ENCODE measurements at regions not wholly inside any gene's neighbourhood (a gene's known extent, or its start where the extent isn't known, plus 50 kb on each side); places are given as distances from the start of the nearest gene placed in this dataset.

DNA sequence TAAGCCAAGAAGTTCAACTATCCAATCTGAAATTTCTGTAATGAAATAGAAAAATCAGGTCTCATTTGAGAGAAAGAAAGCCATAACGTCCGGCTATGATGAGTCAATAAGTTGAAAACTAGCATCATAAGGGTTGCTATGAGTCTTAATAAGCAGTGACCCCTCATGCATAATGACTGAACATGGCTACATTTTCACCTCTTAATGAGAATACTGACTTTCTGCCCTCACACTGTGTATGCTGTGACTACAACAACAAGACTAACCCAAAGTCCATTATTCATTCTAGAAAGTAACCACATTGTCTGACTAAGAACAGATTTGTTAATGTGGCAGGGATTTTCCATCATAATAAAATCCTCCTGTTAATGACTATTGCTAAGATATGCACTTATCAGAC lies 884.0 kb upstream of the CADM2 start:
- peak; percentile 0 for DNase-seq (ENCODE audit: low read depth)

DNA sequence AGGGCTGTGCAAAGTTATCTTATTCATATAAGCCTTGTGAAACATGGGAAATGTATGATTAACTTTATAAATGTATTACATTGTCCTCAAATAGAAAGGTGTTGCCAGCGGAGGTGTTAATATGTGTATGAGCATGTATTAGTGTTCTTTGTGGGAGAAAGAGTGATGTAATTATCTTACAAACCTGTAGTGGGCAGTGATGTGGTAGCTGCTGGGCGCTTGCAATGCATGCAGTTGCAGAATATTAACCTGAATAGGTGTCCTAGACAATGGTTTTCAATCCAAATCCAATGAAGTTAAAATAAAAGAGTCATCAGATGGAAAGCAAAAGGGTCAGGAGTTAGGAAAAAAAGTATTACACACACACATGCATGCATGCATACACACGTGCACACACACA lies 881.3 kb upstream of the CADM2 start:
- no peak for DNase-seq (ENCODE audit: low read depth)

DNA sequence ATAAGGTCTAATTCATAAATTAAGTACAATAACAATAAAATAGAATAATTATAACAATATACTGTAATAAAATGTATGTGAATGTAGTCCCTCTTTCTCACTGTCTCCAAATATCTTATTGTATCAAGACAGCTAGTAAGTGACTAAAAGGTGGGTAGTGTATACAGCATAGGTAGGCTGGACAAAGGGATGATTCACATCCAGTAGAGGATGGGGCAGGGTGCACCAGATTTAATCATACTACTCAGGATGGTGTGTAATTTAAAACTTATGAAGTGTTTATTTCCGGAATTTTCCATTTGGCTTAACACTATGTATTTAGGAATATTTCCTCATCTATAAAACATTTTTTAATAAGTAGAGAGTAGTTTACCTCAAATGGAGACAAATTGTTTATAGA lies 876.1 kb upstream of the CADM2 start:
- no peak for DNase-seq (ENCODE audit: low read depth)

GRCh38 chr3:84092907-84093306 lies 865.9 kb upstream of the CADM2 start:
- DNase-seq (ENCODE audit: low read depth) = no peak

- no peak for DNase-seq (ENCODE audit: low read depth)
Measured at GRCh38 chr3:84096188-84096587, 862.6 kb upstream of the CADM2 start.

DNA sequence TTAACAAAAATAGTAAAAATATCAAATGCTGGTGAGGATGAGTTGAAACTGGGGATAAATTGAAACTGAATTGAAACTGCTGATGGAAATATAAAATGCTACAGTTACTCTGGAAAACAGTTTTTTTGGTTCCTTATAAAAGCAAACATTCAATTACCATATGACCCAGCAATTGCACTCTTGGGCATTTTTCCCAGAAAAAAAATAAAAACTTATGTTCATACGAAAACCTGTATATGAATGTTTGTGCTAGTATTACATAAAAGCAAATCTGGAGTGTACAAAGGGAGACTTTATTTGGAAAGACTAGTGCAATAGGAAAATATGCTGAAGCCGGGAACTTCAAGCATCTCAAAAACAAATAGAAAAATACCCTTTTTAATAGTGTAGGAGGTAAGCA lies 857.9 kb upstream of the CADM2 start:
- no peak for DNase-seq (ENCODE audit: low read depth)

GRCh38 chr3:84108442-84108971 lies 850.3 kb upstream of the CADM2 start:
- DNase-seq (ENCODE audit: low read depth) = peak; percentile 62

DNA sequence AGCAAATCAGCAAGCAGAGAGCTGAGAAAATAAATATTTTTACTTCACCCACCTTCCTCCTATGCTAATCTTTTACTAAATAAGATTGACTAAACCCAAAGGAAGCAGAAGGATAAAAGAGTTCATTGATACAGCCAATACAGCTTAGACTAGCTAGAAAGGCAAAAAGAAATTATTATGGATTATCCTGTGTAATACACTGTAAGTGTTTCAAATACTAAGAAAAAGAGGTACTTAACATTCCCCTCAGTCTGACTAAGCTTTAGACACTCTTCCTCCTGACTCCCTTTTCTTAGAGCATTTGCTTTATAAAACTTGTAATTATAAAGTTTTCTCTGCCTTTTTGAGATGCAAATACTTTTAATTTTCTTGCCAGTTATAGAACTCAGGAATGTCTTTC lies 848.9 kb upstream of the CADM2 start:
- DNase-seq (ENCODE audit: low read depth) = no peak

DNA sequence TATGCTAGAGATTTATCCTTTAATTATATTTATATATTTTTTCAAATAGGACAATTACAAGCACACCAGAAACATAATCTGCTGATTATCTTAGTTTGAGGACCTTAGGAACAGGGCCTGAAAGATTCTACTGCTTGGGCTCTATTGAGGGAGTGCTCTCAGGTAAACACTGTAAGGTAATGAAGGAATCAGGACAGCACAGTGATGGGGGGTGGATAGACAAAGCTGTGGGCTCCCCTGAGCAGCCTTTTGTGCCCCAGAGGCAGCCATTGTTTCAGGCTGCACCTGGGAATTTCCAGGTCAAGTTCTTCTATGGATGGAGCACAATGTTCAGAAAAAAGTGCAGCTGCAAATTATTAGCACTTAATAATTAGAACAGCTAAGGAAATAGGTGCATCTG lies 848.0 kb upstream of the CADM2 start:
- DNase-seq (ENCODE audit: low read depth) = no peak

- no peak for DNase-seq (ENCODE audit: low read depth)
Measured at GRCh38 chr3:84125201-84125721, 833.5 kb upstream of the CADM2 start.

- DNase-seq (ENCODE audit: low read depth) = no peak
Measured at GRCh38 chr3:84125760-84126159, 833.0 kb upstream of the CADM2 start.

- DNase-seq (ENCODE audit: low read depth) = no peak
Measured at GRCh38 chr3:84126160-84126559, 832.6 kb upstream of the CADM2 start.

- DNase-seq (ENCODE audit: low read depth) = no peak
Measured at GRCh38 chr3:84128024-84128423, 830.8 kb upstream of the CADM2 start.

GRCh38 chr3:84136425-84136824 lies 822.4 kb upstream of the CADM2 start:
- DNase-seq (ENCODE audit: low read depth) = no peak

GRCh38 chr3:84140631-84141030 lies 818.2 kb upstream of the CADM2 start:
- DNase-seq (ENCODE audit: low read depth) = no peak

GRCh38 chr3:84141571-84141970 lies 817.2 kb upstream of the CADM2 start:
- no peak for DNase-seq (ENCODE audit: low read depth)

DNA sequence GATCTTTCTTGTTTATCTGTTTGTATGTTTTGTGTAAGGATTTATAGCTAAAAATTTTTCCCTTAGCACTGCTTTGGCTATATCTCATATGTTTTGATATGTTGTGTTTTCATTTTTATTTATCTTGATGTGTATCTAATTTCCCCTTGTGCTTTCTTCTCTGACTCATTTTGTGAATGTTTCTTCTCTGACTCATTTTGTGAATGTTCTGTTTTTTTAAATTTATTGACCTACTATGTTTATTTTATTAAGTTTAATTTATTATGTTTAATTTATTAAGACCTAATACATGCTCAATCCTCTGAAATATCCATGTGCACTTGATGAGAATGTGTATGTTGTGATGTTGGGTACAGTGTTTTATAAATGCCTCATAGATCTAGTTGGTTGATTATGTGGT lies 793.5 kb upstream of the CADM2 start:
- peak; percentile 0 for DNase-seq (ENCODE audit: low read depth)

DNA sequence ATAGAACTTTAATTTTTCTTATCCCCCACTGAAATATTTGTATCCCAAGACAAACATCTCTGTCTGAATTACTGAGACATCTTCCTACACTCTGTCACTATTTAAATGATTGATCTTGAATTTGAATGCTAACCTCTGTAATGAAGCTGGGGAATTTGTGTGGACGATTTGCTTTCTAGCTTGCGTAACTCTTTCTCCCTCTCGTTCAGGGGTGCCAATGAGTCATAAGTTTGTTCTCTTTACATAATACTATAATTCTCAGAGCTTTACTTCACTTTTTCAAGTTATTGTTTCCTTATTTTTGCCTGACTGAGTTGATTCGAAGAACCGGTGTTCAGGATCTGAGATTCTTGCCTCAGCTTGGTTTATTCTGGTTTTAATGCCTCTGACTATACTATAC lies 783.3 kb upstream of the CADM2 start:
- no peak for DNase-seq (ENCODE audit: low read depth)

DNA sequence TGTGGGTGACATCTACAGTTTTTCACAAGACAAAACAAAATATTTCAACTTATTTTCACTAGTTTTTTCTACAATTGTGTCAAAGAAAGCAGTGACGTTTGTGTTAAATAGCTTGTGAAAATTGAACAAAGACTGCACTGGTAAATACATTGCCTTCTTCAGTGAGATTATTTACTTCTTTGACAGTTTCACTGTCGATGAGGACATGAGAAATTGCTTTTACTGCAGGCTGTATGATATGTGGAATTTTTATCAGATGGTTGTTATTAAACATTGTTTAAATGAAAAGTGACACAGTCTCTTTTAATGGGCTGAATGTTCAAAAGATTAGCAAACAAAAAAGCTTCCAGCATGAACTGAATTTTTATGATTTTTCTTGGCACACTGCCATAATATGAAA lies 773.9 kb upstream of the CADM2 start:
- no peak for DNase-seq (ENCODE audit: low read depth)

GRCh38 chr3:84194029-84194428 lies 764.8 kb upstream of the CADM2 start:
- no peak for DNase-seq (ENCODE audit: low read depth)

- DNase-seq (ENCODE audit: low read depth) = no peak
Measured at GRCh38 chr3:84209474-84209873, 749.3 kb upstream of the CADM2 start.

GRCh38 chr3:84223512-84223911 lies 735.3 kb upstream of the CADM2 start:
- DNase-seq (ENCODE audit: low read depth) = no peak

DNA sequence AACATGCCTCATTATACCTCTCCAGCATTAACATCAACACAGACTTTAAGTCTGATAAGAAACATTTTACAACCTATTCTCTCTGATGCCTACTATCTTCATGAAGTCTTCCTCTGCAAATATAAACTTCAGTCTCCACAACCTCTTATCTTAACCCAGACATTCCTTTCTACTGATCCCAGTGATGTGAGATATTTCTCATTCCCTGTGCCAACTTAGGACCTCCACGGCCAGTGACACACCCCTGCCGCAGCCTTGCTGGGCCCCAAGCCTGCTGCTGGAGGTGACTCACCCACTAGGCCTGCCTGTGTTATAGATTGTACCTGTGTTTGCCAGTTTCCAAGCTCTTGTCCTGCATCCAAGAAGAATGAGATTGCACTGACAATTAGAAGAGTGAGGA lies 734.5 kb upstream of the CADM2 start:
- DNase-seq (ENCODE audit: low read depth) = no peak

DNA sequence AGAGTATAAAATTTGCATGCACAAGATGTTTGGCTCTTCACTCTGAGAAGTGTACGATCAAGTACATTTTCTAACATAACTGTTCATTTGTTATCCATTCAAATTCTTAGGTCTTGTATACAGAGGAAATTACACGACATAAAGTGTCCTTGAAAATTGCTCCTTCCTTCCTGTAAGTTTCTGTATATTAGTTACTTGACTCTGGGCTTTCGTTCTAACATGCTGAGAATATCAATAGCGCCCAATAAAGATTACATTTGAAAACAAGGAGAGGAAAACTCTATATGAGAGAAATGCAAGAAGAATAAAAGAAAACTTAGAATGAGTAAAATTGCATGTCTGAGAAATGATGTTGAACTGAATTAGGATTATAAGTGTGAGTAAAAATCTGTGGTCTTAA lies 722.5 kb upstream of the CADM2 start:
- no peak for DNase-seq (ENCODE audit: low read depth)

GRCh38 chr3:84245789-84246188 lies 713.0 kb upstream of the CADM2 start:
- no peak for DNase-seq (ENCODE audit: low read depth)

Data from ELR (cell line).